GM18520 (cell line): ENCODE measurements at regions not wholly inside any gene's neighbourhood (a gene's known extent, or its start where the extent isn't known, plus 50 kb on each side); places are given as distances from the start of the nearest gene placed in this dataset.

Source experiments
- ATAC-seq: cut with Tn5 transposase; IDR thresholded peaks from one replicate; pipeline ENCODE4 v1.9.1; 2021; ENCODE audit not compliant: unreplicated experiment

GRCh38 chr15:70217226-70218160, 119.8 kb upstream of the TLE3 start:
- ATAC-seq = no peak

DNA sequence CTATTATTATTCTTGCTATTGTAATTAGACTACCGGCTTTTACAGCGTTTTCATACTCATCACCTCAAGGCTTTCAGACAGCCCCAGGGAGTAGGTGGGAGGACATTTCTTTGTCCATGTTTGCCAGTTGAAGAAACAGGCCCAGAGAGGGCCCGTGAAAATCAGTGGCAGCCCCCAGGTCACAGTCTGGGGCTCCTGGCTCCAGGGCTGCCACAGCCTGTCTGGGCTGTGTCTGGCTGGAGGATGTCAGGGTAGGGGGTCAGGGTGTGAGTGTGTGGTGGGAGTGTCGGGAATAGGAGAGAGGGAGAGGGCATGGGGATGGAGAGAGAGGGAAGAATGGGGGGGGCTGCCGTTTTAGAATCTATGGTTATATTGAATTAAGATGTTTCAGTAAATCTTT, 118.2 kb upstream of the TLE3 start:
- no peak for ATAC-seq

- ATAC-seq = no peak
These were observed 117.4 kb upstream of the TLE3 start for GRCh38 chr15:70214941-70215635.

- no peak for ATAC-seq
These were observed 116.6 kb upstream of the TLE3 start for GRCh38 chr15:70214276-70214675.

DNA sequence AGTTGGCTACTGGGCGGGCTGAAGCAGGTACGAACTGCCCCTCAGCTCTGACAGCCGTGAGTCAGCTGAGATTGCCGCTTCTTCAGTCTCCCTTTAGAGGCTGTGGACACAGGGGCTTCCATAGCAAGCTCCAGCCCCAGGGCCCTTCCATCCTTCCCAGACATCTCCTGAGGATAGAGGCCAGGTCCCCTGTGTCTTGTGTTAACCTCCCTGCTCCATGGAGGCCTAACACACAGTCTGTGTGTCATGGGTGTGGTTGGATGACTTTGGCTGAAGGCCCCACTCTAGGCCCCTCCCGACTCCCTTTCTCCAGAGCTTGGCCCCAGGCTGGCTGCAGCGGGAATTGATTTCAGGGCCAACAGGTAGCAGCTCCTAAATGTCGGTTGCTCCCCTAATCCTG, 116.1 kb upstream of the TLE3 start:
- no peak for ATAC-seq

- ATAC-seq = no peak
These were observed 115.2 kb upstream of the TLE3 start for GRCh38 chr15:70212963-70213315.

DNA sequence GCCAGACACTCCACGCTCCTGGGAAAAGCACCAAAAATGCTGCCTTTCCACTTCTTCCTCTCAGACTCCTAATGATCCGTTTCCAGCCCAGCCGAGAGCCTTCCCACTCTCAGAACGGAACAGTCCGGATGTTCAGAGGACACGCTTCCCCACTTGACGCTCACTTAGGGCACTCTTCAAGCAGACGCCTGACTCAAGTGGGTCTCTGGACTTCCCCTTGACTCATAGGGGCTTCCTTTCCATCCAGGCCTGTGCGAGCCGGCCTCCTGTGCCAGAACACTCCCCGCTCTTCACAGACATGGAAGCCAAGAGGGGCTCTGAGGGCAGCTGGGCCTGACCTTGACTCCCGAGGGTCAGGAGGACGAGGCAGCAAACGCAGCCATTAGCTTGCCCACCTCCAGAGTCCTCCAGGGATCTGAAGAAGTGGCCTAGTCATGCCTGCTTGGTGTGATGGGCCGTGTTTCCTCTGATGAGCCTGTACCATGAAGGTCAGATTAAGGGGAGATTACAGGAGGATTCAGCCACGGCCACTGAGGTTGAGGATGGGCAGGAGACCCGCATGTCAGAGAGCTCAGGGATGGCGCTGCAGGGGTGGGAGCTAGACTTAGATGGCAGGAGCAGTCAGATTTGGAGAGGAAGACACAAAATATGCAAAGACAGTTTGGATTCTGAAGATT, 114.7 kb upstream of the TLE3 start:
- ATAC-seq = no peak

DNA sequence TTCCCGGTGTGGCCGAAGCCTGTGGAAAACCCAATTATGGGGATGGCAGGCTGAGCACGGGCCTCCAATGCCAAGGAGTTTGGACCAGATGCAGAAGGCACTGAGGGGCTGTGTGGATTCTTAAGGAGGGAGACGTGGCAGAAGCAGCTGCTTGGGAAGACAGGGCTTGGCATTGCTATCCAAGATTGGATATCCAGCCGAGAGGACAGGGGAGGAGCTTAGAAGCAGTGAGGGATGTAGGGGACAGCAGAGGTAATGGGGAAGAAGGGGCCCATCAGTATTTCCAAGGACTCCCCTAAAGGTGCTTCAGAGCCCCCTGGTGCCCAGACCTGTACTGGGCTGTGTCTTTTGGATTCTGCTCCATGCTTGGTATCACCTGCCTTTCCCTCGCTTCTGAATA, 112.8 kb upstream of the TLE3 start:
- ATAC-seq = no peak

DNA sequence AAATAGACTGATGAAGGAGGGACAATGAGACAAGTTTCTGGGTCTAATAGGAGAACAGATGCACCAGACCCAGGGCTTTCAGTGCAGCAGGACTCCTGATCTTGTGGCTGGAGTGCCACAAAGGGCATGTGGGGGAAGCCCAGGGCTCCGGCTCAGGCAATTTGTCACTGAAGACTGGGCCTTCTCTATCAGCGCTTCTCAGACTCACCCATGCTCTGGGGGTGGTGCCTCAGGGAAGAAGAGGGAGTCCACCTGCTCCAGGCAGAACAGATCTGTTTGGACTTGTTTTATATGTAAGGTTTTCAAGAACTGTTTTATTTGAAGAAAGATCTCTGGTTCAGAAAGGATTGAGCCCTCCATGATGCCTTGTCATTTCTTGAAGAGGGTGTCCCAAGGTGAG, 112.4 kb upstream of the TLE3 start:
- ATAC-seq = no peak

DNA sequence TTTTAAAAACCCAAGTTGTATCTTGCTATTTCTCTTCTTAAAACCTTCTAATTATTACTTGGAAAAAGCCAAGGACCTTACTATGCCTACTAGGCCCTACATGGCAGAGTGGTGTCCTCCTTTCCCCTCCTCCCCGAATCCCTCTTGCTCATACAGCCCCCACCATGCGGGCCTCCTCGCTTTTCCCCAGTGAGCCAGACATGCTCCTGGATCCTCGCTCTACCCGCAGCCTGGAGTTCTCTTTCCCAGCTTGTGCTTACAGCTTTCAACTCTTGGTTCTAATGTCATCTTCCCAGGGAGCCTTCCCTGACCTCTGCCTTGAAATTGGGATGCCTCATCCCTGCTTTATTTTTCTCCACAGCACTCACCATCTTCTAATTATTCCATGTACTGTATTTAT, 111.8 kb upstream of the TLE3 start:
- no peak for ATAC-seq

- ATAC-seq = no peak
These were observed 110.6 kb upstream of the TLE3 start for GRCh38 chr15:70208332-70208731.

GRCh38 chr15:70206668-70207067, 109.0 kb upstream of the TLE3 start:
- no peak for ATAC-seq

DNA sequence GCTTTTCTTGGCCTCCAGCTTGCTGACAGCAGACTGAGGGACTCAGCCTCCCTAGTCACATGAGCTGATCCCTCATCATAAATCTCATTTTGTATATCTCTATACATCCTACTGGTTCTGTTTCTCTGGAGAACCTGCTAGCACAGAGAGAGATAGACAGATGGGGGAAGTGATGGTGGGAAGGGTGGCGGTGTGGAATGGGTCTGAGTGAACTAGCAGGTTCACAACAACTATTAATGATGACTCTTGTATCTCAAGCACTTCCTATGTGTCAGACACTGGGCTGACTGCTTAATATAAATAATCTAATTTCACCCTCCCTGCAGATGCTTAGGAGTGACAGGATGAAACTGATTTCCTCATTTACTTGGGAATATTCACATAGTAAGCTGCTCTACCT, 106.9 kb upstream of the TLE3 start:
- no peak for ATAC-seq

GRCh38 chr15:70203981-70204560, 106.4 kb upstream of the TLE3 start:
- no peak for ATAC-seq

- no peak for ATAC-seq
These were observed 105.0 kb upstream of the TLE3 start for GRCh38 chr15:70202756-70203155.

DNA sequence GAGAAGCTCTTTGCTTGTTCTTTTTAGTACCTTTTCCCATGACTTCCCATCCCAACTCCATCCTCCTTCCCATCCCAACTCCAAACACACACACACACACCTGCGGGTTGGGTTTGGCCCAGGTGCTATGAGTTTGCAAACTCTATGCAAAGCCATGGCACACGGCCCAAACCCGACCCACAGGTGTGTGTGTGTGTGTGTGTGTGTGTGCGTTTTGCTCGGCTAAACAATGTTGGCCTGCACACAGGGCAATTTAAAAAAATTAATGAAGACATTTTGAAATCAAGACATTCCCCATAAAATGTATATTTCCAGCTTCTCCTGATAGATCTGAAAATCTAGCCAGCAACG, 103.7 kb upstream of the TLE3 start:
- ATAC-seq = no peak

- no peak for ATAC-seq
These were observed 103.1 kb upstream of the TLE3 start for GRCh38 chr15:70200511-70201424.

GRCh38 chr15:70199540-70200410, 102.1 kb upstream of the TLE3 start:
- ATAC-seq = no peak

DNA sequence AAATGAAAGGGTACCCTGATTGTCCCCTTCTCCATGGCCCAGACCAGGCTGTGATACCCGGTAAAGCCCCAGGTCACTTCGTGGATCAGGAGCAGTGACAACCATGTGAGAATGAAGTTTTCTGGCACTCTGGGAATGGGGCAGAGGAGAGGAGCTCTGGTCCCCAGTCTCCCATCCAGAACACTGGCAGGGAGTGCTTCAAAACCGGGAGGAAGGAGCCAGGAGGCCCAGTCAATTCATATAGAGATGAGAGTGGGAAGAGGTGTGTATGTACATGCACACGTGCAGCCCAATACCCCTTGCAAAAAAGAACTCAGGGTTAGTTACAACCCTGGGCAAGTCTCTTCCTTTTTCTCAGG, 101.4 kb upstream of the TLE3 start:
- ATAC-seq = no peak
